Liver (tissue), 3 donors: ENCODE measurements at regions not wholly inside any gene's neighbourhood (a gene's known extent, or its start where the extent isn't known, plus 50 kb on each side); places are given as distances from the start of the nearest gene placed in this dataset.

Experiments
- ATF3 ChIP-seq: IDR thresholded peaks from 2 replicates; pipeline ENCODE4 v1.6.1; 2016; ENCODE audit warnings: antibody characterized with exemption
- CTCF ChIP-seq: fragments of 150-350 bp; IDR thresholded peaks from 2 replicates; pipeline ENCODE4 v1.5.1; 2017; ENCODE audit warnings: improper control_type of control experiment, low read depth, low read length; ENCODE audit not compliant: missing input control
- JUND ChIP-seq, 2 donors: IDR thresholded peaks; 2 replicates each; pipeline ENCODE4 v1.6.1; 2016; ENCODE audit warnings: antibody characterized with exemption in 2 of 2
- REST ChIP-seq: IDR thresholded peaks from 2 replicates; pipeline ENCODE4 v1.6.1; 2016; ENCODE audit warnings: antibody characterized with exemption, mild to moderate bottlenecking
- TAF1 ChIP-seq: conservative IDR thresholded peaks from 2 replicates; pipeline ENCODE4 v1.6.1; 2016; ENCODE audit warnings: antibody characterized with exemption, mild to moderate bottlenecking
- donor health status: healthy.
- donor health status: healthy.

- TF ChIP-seq CTCF (no peak), REST (no peak), JUND (IDR thresholded peaks at IDR 0.05) (no peak), TAF1 (no peak), ATF3 (no peak)
Observed at GRCh38 chr9:109992293-109992692, 212.3 kb downstream of the PALM2AKAP2 start.
